HFFc6 (cell line): ENCODE measurements at regions not wholly inside any gene's neighbourhood (a gene's known extent, or its start where the extent isn't known, plus 50 kb on each side); places are given as distances from the start of the nearest gene placed in this dataset.

ENCODE experiments used
- DNase-seq: peaks from one replicate; pipeline ENCODE4 v3.0.0-alpha.2; 2018
- H3K27ac Mint-ChIP-seq: 2 replicates; pipeline ENCODE4 v1.8.0; 2020; ENCODE audit warnings: mild to moderate bottlenecking, mixed read lengths
- H3K27me3 Mint-ChIP-seq: 2 replicates; pipeline ENCODE4 v1.8.0; 2021; ENCODE audit warnings: mild to moderate bottlenecking, moderate library complexity, mixed read lengths; ENCODE audit not compliant: insufficient read depth
- H3K36me3 Mint-ChIP-seq: 2 replicates; pipeline ENCODE4 v1.8.0; 2021; ENCODE audit warnings: low read depth, mixed read lengths
- H3K4me1 Mint-ChIP-seq: 2 replicates; pipeline ENCODE4 v1.8.0; 2020; ENCODE audit warnings: low read depth, mixed read lengths
- H3K4me3 Mint-ChIP-seq: 2 replicates; pipeline ENCODE4 v1.8.0; 2020; ENCODE audit warnings: mild to moderate bottlenecking, moderate library complexity, mixed read lengths
- H3K9me3 Mint-ChIP-seq: 2 replicates; pipeline ENCODE4 v1.8.0; 2020; ENCODE audit warnings: mild to moderate bottlenecking, mixed read lengths
- TF ChIP-seq, protein P1 (sequence below): fragments of 200-600 bp; sonication (generic); IDR thresholded peaks from 2 replicates; pipeline ENCODE4 v1.5.0; 2021; ENCODE audit warnings: antibody characterized with exemption, mild to moderate bottlenecking

DNA sequence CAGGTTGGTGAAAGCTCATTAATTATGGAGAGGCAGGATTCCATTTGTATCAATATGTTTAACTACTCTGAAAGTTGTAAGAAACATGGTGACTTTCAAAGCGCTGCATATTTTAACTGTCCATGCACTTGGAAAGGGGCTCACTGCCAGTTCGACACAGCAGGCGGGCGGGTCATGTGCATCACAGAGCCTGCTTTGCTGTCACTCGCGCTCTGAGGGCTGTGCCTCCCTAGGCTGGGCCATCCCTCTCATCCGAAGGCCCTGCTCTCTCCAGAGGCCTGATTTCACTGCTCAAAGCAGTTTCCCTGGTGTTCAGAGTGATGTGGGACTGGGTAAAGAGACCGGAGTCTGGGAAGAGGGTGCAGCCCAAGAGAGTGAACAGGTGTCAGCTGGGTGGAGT lies 422.0 kb upstream of the MON1B start:
- no peak overlapping the region for H3K4me3 Mint-ChIP-seq
- no peaks in the 10 kb centered on the region for H3K36me3 Mint-ChIP-seq
- TF ChIP-seq, protein P1, sequence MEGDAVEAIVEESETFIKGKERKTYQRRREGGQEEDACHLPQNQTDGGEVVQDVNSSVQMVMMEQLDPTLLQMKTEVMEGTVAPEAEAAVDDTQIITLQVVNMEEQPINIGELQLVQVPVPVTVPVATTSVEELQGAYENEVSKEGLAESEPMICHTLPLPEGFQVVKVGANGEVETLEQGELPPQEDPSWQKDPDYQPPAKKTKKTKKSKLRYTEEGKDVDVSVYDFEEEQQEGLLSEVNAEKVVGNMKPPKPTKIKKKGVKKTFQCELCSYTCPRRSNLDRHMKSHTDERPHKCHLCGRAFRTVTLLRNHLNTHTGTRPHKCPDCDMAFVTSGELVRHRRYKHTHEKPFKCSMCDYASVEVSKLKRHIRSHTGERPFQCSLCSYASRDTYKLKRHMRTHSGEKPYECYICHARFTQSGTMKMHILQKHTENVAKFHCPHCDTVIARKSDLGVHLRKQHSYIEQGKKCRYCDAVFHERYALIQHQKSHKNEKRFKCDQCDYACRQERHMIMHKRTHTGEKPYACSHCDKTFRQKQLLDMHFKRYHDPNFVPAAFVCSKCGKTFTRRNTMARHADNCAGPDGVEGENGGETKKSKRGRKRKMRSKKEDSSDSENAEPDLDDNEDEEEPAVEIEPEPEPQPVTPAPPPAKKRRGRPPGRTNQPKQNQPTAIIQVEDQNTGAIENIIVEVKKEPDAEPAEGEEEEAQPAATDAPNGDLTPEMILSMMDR = no peak
- H3K4me1 Mint-ChIP-seq = no peaks in the 10 kb centered on the region
- peaks cover 66% of the 10 kb centered on the region for H3K9me3 Mint-ChIP-seq
- DNase-seq = no peak
- H3K27me3 Mint-ChIP-seq = no peaks in the 10 kb centered on the region
- no peak overlapping the region for H3K27ac Mint-ChIP-seq

- H3K36me3 Mint-ChIP-seq = no peaks in the 10 kb centered on the region
- H3K27ac Mint-ChIP-seq = no peak overlapping the region
- no peak for DNase-seq
- H3K4me1 Mint-ChIP-seq = no peaks in the 10 kb centered on the region
- H3K9me3 Mint-ChIP-seq = peaks cover 55% of the 10 kb centered on the region
- H3K27me3 Mint-ChIP-seq = no peaks in the 10 kb centered on the region
- H3K4me3 Mint-ChIP-seq = no peak overlapping the region
- TF ChIP-seq, protein P1 = no peak
Measured at GRCh38 chr16:76771216-76771615, 419.8 kb upstream of the MON1B start.

DNA sequence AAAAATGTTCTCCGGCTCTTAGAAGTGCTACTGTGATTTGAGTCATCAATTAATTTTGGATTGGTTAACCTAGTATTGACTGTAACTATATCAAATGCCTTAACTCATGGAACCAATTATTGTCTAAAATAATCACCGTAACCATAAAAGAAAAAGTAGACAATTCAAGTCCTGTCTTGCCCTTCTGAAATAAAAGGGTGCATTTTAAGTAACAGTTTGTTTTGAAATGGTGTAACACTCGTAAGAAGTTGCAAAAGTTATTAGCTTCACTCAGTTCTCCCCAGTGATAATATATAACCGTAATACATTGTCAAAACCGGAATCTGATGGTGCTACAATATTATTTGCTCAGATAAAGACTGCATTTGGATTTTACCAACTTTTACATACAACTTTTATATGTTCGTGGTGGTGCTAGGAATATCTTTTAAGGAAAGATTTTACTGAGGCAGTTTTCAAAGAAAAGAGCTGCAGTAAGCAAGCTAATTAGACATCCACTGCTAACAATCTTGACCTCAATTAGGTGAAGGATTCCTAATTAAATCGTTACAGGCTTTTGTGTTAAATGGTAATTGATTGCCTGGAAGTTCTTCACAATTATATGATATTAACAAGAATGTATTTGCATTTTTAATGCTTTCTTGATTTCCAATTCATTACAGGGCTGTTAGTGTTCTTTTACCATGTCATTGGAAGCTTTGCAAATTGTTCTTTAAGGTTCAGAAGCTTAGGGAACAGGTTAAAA lies 413.1 kb upstream of the MON1B start:
- Mint-ChIP-seq H3K4me1 (no peaks in the 10 kb centered on the region), H3K27ac (no peak overlapping the region), H3K4me3 (no peak overlapping the region), H3K9me3 (peaks cover 42% of the 10 kb centered on the region), H3K36me3 (peaks cover 4% of the 10 kb centered on the region; the same call in 1 of the 2 replicates), H3K27me3 (no peaks in the 10 kb centered on the region)
- TF ChIP-seq, protein P1 = no peak
- DNase-seq = no peak

DNA sequence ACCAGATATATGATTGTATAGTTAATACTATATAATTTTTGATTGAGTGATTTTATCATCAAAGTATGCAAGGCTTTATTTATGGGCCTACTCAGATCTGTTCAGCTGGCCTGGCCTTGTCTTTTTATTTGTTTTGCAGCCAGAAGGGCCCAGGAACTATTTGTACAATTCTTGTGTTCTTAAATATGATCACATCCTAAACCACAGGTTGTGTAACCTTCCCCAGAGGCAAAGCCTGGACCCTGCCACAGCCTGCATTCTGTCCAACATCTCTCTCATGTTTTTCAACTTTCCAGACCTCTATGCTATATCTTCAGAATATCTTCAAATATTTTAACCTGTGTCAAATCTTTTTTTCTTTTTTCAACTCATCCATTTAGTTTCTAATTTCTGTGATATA lies 410.4 kb upstream of the MON1B start:
- Mint-ChIP-seq H3K4me3 (no peak overlapping the region), H3K27ac (no peak overlapping the region), H3K27me3 (no peaks in the 10 kb centered on the region), H3K36me3 (peaks cover 4% of the 10 kb centered on the region; the same call in 1 of the 2 replicates), H3K4me1 (no peaks in the 10 kb centered on the region), H3K9me3 (peaks cover 37% of the 10 kb centered on the region)
- DNase-seq = no peak
- TF ChIP-seq, protein P1 = no peak

- H3K27ac Mint-ChIP-seq = no peak overlapping the region
Measured at GRCh38 chr16:76784530-76784929, 406.5 kb upstream of the MON1B start.

More at GRCh38 chr16:76784530-76784929, 406.5 kb upstream of the MON1B start:
- no peak for DNase-seq
- Mint-ChIP-seq H3K4me1 (no peaks in the 10 kb centered on the region), H3K36me3 (peaks cover 4% of the 10 kb centered on the region; the same call in 1 of the 2 replicates), H3K4me3 (no peak overlapping the region), H3K27me3 (no peaks in the 10 kb centered on the region), H3K9me3 (peaks cover 37% of the 10 kb centered on the region)
- TF ChIP-seq, protein P1 = no peak
